NT2/D1 (cell line): ENCODE measurements at regions not wholly inside any gene's neighbourhood (a gene's known extent, or its start where the extent isn't known, plus 50 kb on each side); places are given as distances from the start of the nearest gene placed in this dataset.

Experiments
- YY1 ChIP-seq: IDR thresholded peaks from 2 replicates; pipeline ENCODE4 v1.6.1; 2011; ENCODE audit not compliant: insufficient read length, insufficient read depth
- ZNF274 ChIP-seq: IDR thresholded peaks from 2 replicates; pipeline ENCODE4 v1.6.1; 2011; ENCODE audit warnings: mild to moderate bottlenecking, low read depth, low read length

DNA sequence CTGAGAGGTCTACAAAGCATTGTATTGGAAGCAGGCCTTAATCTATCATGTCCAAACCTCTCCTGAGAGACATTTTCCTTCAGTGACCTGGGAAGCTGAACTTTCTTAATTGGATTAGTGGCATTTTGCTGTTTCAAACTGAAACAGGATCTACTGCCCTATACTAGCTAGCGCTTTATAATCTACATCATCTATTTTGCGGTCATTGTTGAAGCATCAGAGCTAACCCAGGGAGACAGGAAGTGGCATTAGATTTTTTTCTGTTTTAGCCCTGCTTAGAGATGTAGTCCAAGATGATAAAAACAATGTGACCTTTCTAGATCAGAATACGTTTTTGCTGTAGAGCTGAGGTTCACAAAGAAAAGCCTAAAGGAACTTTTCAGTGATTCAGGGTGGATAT, 147.4 kb upstream of the AGR3 start:
- no peak for TF ChIP-seq YY1
- TF ChIP-seq ZNF274 = no peak
